Gastrocnemius medialis (tissue), 4 donors: ENCODE measurements at regions not wholly inside any gene's neighbourhood (a gene's known extent, or its start where the extent isn't known, plus 50 kb on each side); places are given as distances from the start of the nearest gene placed in this dataset.

Experiments used
- ATAC-seq, 2 donors: fragments of 150-250 bp; one replicate each; pipeline ENCODE4 v1.9.1; 2016
- DNase-seq, 2 donors: peaks; one replicate each; pipeline ENCODE4 v3.0.0-alpha.2; 2019
- H3K27ac ChIP-seq, 4 donors: fragments of 200-600 bp; sonication (generic); 1 replicate in 1 of 4; 2 replicates in 3 of 4; pipeline ENCODE4 v1.5.1; 2016 to 2018; ENCODE audit warnings: mild to moderate bottlenecking in 2 of 4, moderate library complexity in 1 of 4
- H3K27me3 ChIP-seq, 3 donors: fragments of 200-600 bp; sonication (generic) in 2 of 3; 1 replicate in 1 of 3; 2 replicates in 2 of 3; pipeline versions ENCODE4 v1.5.1 to v1.6.0; 2016 to 2019; ENCODE audit warnings: mild to moderate bottlenecking in 1 of 3, moderate library complexity in 1 of 3
- H3K36me3 ChIP-seq, 2 donors: fragments of 200-600 bp; sonication (generic) in 1 of 2; one replicate each; pipeline ENCODE4 v1.5.1; 2017 to 2018
- H3K4me1 ChIP-seq, 2 donors: fragments of 200-600 bp; sonication (generic) in 1 of 2; one replicate each; pipeline ENCODE4 v1.5.1; 2016 to 2017; ENCODE audit warnings: mild to moderate bottlenecking in 2 of 2
- H3K4me3 ChIP-seq, 4 donors: fragments of 200-600 bp; sonication (generic) in 3 of 4; 1 replicate in 1 of 4; 2 replicates in 3 of 4; pipeline ENCODE4 v1.5.1; 2016 to 2019; ENCODE audit warnings: mild to moderate bottlenecking in 2 of 4
- H3K9me3 ChIP-seq, 3 donors: fragments of 200-600 bp; sonication (generic) in 2 of 3; 1 replicate in 1 of 3; 2 replicates in 2 of 3; pipeline ENCODE4 v1.5.1; 2016 to 2019
- POLR2A ChIP-seq, 2 donors: fragments of 450-650 bp; IDR thresholded peaks; one replicate each; pipeline ENCODE4 v1.6.1; 2017; ENCODE audit warnings: antibody characterized with exemption in 2 of 2, mild to moderate bottlenecking in 2 of 2, moderate library complexity in 2 of 2
- in situ Hi-C, 4 donors: fragments of 200-750 bp; cut with MboI; loops; one replicate each; pipeline versions ENCODE4 v1.15.0 to v1.8.0; 2017; ENCODE audit warnings: low sequenced_read_pairs in 4 of 4
- intact Hi-C: fragments of 100-400 bp; cut with DNase I; formaldehyde crosslinking; loops from one replicate; pipeline ENCODE4 v1.15.1; 2023; ENCODE audit warnings: low total_unique reads
- TF ChIP-seq, protein P1 (sequence below), 5 experiments: fragments of 450-650 bp in 3 of 5; fragments of 200-600 bp in 2 of 5; sonication (generic) in 2 of 5; IDR thresholded peaks in 4 of 5; conservative IDR thresholded peaks in 1 of 5; 1 replicate in 4 of 5; 2 replicates in 1 of 5; pipeline ENCODE4 v1.5.1; 2016 to 2019; ENCODE audit warnings: antibody characterized with exemption in 5 of 5, mild to moderate bottlenecking in 3 of 5, moderate library complexity in 3 of 5

DNA sequence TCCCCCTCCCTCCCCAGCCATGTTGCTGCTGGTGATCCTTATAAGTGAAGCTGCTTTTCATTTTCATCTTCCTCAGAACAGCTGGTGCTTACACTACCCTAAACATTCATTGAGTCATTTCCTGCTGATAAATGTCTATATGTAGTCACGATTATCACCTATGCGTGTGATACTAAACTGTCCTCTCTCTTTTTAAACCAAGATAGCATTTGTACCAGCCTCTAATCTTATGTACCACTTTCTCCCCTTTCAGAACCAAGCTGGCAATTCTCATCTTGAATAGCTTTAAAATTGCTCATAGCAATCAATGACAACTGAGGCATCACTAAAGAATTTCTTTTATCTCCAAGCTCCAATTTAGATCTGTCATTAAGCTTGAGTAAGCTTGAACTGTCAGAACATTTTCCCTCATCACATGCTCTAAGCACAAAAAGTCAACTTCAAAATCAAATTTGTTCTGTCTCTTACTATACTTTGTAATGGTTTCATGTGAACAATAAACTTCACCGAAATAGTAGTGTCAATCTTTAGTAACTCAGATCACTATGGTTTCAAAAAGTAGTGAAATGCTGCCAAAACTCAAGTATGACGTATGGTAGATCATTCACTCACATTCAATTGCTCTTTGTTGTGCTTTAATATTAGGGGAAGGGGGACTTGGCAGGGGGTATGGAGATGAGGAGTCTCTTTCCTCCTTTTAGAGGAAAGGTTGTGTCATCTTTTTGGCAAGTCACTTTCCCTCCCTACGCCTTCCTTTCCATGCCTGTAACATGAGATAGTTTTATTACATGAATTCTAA lies 178.1 kb upstream of the NOVA1 start:
- no peak for TF ChIP-seq POLR2A (IDR thresholded peaks at IDR 0.05)
- TF ChIP-seq, protein P1, sequence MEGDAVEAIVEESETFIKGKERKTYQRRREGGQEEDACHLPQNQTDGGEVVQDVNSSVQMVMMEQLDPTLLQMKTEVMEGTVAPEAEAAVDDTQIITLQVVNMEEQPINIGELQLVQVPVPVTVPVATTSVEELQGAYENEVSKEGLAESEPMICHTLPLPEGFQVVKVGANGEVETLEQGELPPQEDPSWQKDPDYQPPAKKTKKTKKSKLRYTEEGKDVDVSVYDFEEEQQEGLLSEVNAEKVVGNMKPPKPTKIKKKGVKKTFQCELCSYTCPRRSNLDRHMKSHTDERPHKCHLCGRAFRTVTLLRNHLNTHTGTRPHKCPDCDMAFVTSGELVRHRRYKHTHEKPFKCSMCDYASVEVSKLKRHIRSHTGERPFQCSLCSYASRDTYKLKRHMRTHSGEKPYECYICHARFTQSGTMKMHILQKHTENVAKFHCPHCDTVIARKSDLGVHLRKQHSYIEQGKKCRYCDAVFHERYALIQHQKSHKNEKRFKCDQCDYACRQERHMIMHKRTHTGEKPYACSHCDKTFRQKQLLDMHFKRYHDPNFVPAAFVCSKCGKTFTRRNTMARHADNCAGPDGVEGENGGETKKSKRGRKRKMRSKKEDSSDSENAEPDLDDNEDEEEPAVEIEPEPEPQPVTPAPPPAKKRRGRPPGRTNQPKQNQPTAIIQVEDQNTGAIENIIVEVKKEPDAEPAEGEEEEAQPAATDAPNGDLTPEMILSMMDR (IDR thresholded peaks at IDR 0.05 in 4 of 5, conservative IDR thresholded peaks at IDR 0.05 in 1 of 5): no peak
- no peaks in the 10 kb centered on the region for H3K36me3 ChIP-seq
- intact Hi-C loops (no loop called here), in situ Hi-C loops (no loop called here)
- H3K4me1 ChIP-seq: no peaks in the 10 kb centered on the region
- no peaks in the 10 kb centered on the region for H3K27me3 ChIP-seq
- H3K4me3 ChIP-seq: no peak overlapping the region
- H3K27ac ChIP-seq: peak overlapping the region in 1 of 4 donors; percentile 2
- no peaks in the 10 kb centered on the region for H3K9me3 ChIP-seq
- ATAC-seq: peak in 1 of 2 donors; percentile 46
- no peak for DNase-seq

- DNase-seq (no peak), ATAC-seq (no peak)
- no peaks in the 10 kb centered on the region for H3K36me3 ChIP-seq
- no peaks in the 10 kb centered on the region for H3K27me3 ChIP-seq
- TF ChIP-seq, protein P1 (IDR thresholded peaks at IDR 0.05 in 4 of 5, conservative IDR thresholded peaks at IDR 0.05 in 1 of 5): no peak
- TF ChIP-seq POLR2A (IDR thresholded peaks at IDR 0.05): no peak
- no peaks in the 10 kb centered on the region for H3K4me1 ChIP-seq
- in situ Hi-C loops (no loop called here), intact Hi-C loops (no loop called here)
- no peak overlapping the region for H3K27ac ChIP-seq
- H3K4me3 ChIP-seq: no peak overlapping the region
- H3K9me3 ChIP-seq: no peaks in the 10 kb centered on the region
Observed at GRCh38 chr14:26791117-26791806, 193.4 kb upstream of the NOVA1 start.

DNA sequence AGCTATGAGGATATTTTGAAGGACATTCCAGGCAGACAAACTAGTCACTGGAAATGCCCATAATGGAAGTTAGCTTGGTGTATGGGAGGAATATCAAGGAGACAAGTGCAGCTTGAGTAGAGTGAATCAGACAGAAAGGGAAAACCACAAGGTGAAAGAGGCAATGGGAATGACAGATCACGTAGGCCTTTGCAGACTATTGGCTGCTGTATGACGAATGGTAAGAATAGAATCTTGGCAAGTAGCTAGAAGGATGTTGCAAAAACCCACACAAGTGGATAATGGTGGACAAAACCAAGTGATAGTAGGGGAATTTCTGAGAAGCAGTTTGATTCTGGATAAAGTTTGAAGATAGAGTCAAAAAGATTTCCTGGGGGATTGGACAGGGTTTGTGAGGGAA lies 196.9 kb upstream of the NOVA1 start:
- intact Hi-C loops (no loop called here), in situ Hi-C loops (no loop called here)
- TF ChIP-seq POLR2A (IDR thresholded peaks at IDR 0.05): no peak
- TF ChIP-seq, protein P1 (IDR thresholded peaks at IDR 0.05 in 4 of 5, conservative IDR thresholded peaks at IDR 0.05 in 1 of 5): no peak
- H3K9me3 ChIP-seq: no peaks in the 10 kb centered on the region
- DNase-seq: no peak
- ATAC-seq: no peak
- H3K4me1 ChIP-seq: no peaks in the 10 kb centered on the region
- H3K36me3 ChIP-seq: no peaks in the 10 kb centered on the region
- no peak overlapping the region for H3K27ac ChIP-seq
- no peak overlapping the region for H3K4me3 ChIP-seq
- no peaks in the 10 kb centered on the region for H3K27me3 ChIP-seq

DNA sequence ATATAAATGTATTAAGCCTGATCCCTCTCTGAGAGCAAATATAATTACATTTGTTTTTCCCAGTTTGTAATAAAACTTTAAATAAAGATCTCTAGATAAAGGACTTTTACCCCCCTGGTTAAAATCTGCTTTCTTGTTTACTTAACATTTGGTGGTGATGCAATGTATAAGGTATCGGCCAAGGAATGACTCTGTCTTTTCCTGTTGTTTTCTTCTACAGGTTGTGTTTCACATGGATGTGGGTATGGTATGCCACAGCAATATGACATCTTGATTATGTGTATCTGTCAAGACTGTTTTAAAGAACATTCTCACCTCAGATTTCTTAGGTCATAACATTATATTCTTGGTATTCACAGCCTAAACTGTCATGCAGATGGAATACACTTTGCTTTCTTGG lies 210.6 kb upstream of the NOVA1 start:
- no peak overlapping the region for H3K4me3 ChIP-seq
- no peaks in the 10 kb centered on the region for H3K36me3 ChIP-seq
- intact Hi-C loops: no loop called here

More for the DNA sequence above, 210.6 kb upstream of the NOVA1 start:
- Histone ChIP-seq H3K27me3 (no peaks in the 10 kb centered on the region), H3K4me1 (no peaks in the 10 kb centered on the region), H3K27ac (no peak overlapping the region), H3K9me3 (no peaks in the 10 kb centered on the region)
- DNase-seq (no peak), ATAC-seq (no peak)
- no peak for TF ChIP-seq POLR2A (IDR thresholded peaks at IDR 0.05)
- TF ChIP-seq, protein P1 (IDR thresholded peaks at IDR 0.05 in 4 of 5, conservative IDR thresholded peaks at IDR 0.05 in 1 of 5): no peak
- in situ Hi-C loops: no loop called here
